ENCODE measurements at regions not wholly inside any gene's neighbourhood (a gene's known extent, or its start where the extent isn't known, plus 50 kb on each side); places are given as distances from the start of the nearest gene placed in this dataset.
A peak's percentile ranks its signal among the peaks of the same experiment; 100 is the strongest.

DNA sequence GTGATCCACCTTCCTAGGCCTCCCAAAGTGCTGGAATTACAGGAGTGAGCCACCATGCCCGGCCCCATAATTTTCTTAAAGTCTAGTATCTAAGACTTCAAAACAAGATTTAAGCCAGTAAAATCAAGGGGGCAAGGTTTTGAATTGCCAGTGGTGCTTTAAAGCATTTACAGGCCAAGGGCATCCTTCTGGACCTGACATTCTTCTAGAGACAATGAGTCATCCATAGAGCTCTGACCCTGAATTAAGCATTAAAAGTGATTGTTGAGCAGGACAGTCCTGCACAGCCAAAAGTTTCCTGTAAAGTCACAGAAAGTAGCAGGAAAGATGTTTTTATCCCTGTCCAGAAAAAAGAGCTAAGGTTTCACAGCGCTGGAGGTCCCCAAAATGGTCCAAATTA lies 50.9 kb upstream of the ATP12A start:
- Histone ChIP-seq H2BK15ac (ENCODE audit: low read depth, poor library complexity, severe bottlenecking) (no peak overlapping the region), H3K9ac (ENCODE audit: low read length) (no peak overlapping the region), H4K91ac (ENCODE audit: low read length) (no peak overlapping the region), H3K36me3 (ENCODE audit: control insufficient read depth in 1 of 2, insufficient read depth in 2 of 2, low read depth in 1 of 2, low read length in 2 of 2) (no peaks in the 10 kb centered on the region), H3K27me3 (ENCODE audit: control insufficient read depth in 1 of 2, insufficient read depth in 1 of 2, low read length in 2 of 2) (no peaks in the 10 kb centered on the region), H2BK5ac (ENCODE audit: low read depth, low read length, poor library complexity, severe bottlenecking) (no peak overlapping the region), H3K9me3 (ENCODE audit: control insufficient read depth, low read length) (no peaks in the 10 kb centered on the region), H2AFZ (ENCODE audit: low read depth, low read length) (no peak overlapping the region), H2AK5ac (ENCODE audit: low read length, severe bottlenecking) (no peak overlapping the region), H3K4me3 (ENCODE audit: insufficient read depth in 1 of 2, low read depth in 1 of 2, low read length in 2 of 2) (no peak overlapping the region), H3K18ac (ENCODE audit: low read depth in 1 of 2, low read length in 2 of 2) (no peak overlapping the region), H3K23ac (ENCODE audit: low read length in 2 of 2) (no peak overlapping the region), H4K8ac (ENCODE audit: low read length) (no peak overlapping the region), H3K4ac (ENCODE audit: low read depth in 1 of 2, low read length in 2 of 2) (no peak overlapping the region), H2BK12ac (ENCODE audit: low read length in 2 of 2) (no peak overlapping the region), H2BK120ac (ENCODE audit: low read depth, low read length) (no peak overlapping the region), H3K14ac (ENCODE audit: low read length in 2 of 2) (no peak overlapping the region), H3K4me1 (ENCODE audit: control insufficient read depth, insufficient read depth, low read depth, low read length) (no peaks in the 10 kb centered on the region), H3K27ac (ENCODE audit: low read length, poor library complexity, severe bottlenecking) (no peak overlapping the region), H3K79me1 (replicated peaks; ENCODE audit: low read length, poor library complexity, severe bottlenecking) (no peaks in the 10 kb centered on the region), H3K4me2 (ENCODE audit: low read length, poor library complexity, severe bottlenecking) (no peak overlapping the region)
- WGBS = 95% methylated on average over 2 of the region's 2 CpGs
- DNase-seq = peak; percentile 42

GRCh38 chr13:24630121-24630520 lies 50.1 kb upstream of the ATP12A start:
- H3K14ac ChIP-seq (ENCODE audit: low read length in 2 of 2) = no peak overlapping the region
- no peak overlapping the region for H2BK12ac ChIP-seq (ENCODE audit: low read length in 2 of 2)
- H3K4ac ChIP-seq (ENCODE audit: low read depth in 1 of 2, low read length in 2 of 2) = no peak overlapping the region
- H3K4me3 ChIP-seq (ENCODE audit: insufficient read depth in 1 of 2, low read depth in 1 of 2, low read length in 2 of 2) = no peak overlapping the region
- H2BK120ac ChIP-seq (ENCODE audit: low read depth, low read length) = no peak overlapping the region
- no peak overlapping the region for H3K27ac ChIP-seq (ENCODE audit: low read length, poor library complexity, severe bottlenecking)
- H4K91ac ChIP-seq (ENCODE audit: low read length) = no peak overlapping the region
- no peak overlapping the region for H2AFZ ChIP-seq (ENCODE audit: low read depth, low read length)
- no peak overlapping the region for H4K8ac ChIP-seq (ENCODE audit: low read length)
- H2BK15ac ChIP-seq (ENCODE audit: low read depth, poor library complexity, severe bottlenecking) = no peak overlapping the region
- no peaks in the 10 kb centered on the region for H3K9me3 ChIP-seq (ENCODE audit: control insufficient read depth, low read length)
- H3K9ac ChIP-seq (ENCODE audit: low read length) = no peak overlapping the region
- 83% methylated on average over 3 of the region's 6 CpGs for WGBS
- H3K79me1 ChIP-seq (replicated peaks; ENCODE audit: low read length, poor library complexity, severe bottlenecking) = no peaks in the 10 kb centered on the region
- H3K4me1 ChIP-seq (ENCODE audit: control insufficient read depth, insufficient read depth, low read depth, low read length) = no peaks in the 10 kb centered on the region
- no peak overlapping the region for H3K18ac ChIP-seq (ENCODE audit: low read depth in 1 of 2, low read length in 2 of 2)
- no peak for DNase-seq
- H2AK5ac ChIP-seq (ENCODE audit: low read length, severe bottlenecking) = no peak overlapping the region
- no peak overlapping the region for H3K23ac ChIP-seq (ENCODE audit: low read length in 2 of 2)
- H2BK5ac ChIP-seq (ENCODE audit: low read depth, low read length, poor library complexity, severe bottlenecking) = no peak overlapping the region
- no peaks in the 10 kb centered on the region for H3K36me3 ChIP-seq (ENCODE audit: control insufficient read depth in 1 of 2, insufficient read depth in 2 of 2, low read depth in 1 of 2, low read length in 2 of 2)
- no peaks in the 10 kb centered on the region for H3K27me3 ChIP-seq (ENCODE audit: control insufficient read depth in 1 of 2, insufficient read depth in 1 of 2, low read length in 2 of 2)
- no peak overlapping the region for H3K4me2 ChIP-seq (ENCODE audit: low read length, poor library complexity, severe bottlenecking)

Measured in mesenchymal stem cell (in vitro differentiated cells and primary cell).